ENCODE measurements at regions not wholly inside any gene's neighbourhood (a gene's known extent, or its start where the extent isn't known, plus 50 kb on each side); places are given as distances from the start of the nearest gene placed in this dataset.

- Mint-ChIP-seq H3K4me1 (ENCODE audit: unreplicated experiment) (no peaks in the 10 kb centered on the region), H3K27me3 (ENCODE audit: unreplicated experiment) (peaks cover 3% of the 10 kb centered on the region), H3K4me3 (ENCODE audit: unreplicated experiment) (no peak overlapping the region), H3K36me3 (ENCODE audit: low read depth, unreplicated experiment) (no peaks in the 10 kb centered on the region), H3K27ac (ENCODE audit: unreplicated experiment) (no peak overlapping the region), H3K9me3 (ENCODE audit: unreplicated experiment) (no peaks in the 10 kb centered on the region)
- DNase-seq (ENCODE audit: low spot score), result no peak
- TF ChIP-seq CTCF (IDR thresholded peaks at IDR 0.05; ENCODE audit: unreplicated experiment), result no peak
Measured at GRCh38 chr1:212500983-212501382, 68.3 kb downstream of the NENF start.

GRCh38 chr1:212503714-212504113 lies 71.0 kb downstream of the NENF start:
- no peak overlapping the region for H3K4me3 Mint-ChIP-seq (ENCODE audit: unreplicated experiment)
- peaks cover 3% of the 10 kb centered on the region for H3K27me3 Mint-ChIP-seq (ENCODE audit: unreplicated experiment)
- no peak overlapping the region for H3K27ac Mint-ChIP-seq (ENCODE audit: unreplicated experiment)
- no peaks in the 10 kb centered on the region for H3K4me1 Mint-ChIP-seq (ENCODE audit: unreplicated experiment)
- no peak for DNase-seq (ENCODE audit: low spot score)
- H3K9me3 Mint-ChIP-seq (ENCODE audit: unreplicated experiment), result no peaks in the 10 kb centered on the region
- TF ChIP-seq CTCF (IDR thresholded peaks at IDR 0.05; ENCODE audit: unreplicated experiment), result no peak
- no peaks in the 10 kb centered on the region for H3K36me3 Mint-ChIP-seq (ENCODE audit: low read depth, unreplicated experiment)

DNA sequence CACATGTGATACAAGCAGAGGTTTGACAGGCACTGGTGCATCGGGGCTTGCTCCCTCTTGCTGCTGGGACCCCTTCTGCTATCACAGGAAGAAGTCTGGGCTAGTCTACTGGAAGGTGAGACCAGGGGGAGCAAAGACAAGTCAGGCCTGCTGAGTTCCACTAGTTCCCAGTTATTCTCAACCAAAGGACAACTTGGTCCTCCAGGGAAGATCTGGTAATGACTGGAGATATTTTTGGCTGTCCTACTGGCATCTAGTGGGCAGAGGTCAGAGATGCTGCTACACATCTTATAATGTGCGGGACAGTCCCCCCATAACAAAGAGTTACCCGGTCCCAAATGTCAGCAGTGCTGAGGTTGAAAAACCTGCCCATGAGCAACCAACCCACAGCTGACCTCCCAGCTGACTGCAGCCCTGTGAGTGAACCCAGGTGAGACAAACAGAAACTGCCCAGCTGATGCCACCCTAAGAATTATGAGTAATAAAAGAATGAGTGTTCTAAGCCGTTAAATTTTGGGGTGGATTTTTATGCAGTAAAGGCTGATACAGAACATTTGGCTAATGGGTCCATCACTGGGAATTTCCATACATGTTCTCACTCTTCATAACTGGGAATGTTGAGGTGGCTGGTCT lies 71.6 kb downstream of the NENF start:
- DNase-seq (ENCODE audit: low spot score), result no peak
- Mint-ChIP-seq H3K27me3 (ENCODE audit: unreplicated experiment) (peaks cover 3% of the 10 kb centered on the region), H3K27ac (ENCODE audit: unreplicated experiment) (no peak overlapping the region), H3K4me3 (ENCODE audit: unreplicated experiment) (no peak overlapping the region), H3K36me3 (ENCODE audit: low read depth, unreplicated experiment) (no peaks in the 10 kb centered on the region), H3K9me3 (ENCODE audit: unreplicated experiment) (no peaks in the 10 kb centered on the region), H3K4me1 (ENCODE audit: unreplicated experiment) (no peaks in the 10 kb centered on the region)
- no peak for TF ChIP-seq CTCF (IDR thresholded peaks at IDR 0.05; ENCODE audit: unreplicated experiment)

DNA sequence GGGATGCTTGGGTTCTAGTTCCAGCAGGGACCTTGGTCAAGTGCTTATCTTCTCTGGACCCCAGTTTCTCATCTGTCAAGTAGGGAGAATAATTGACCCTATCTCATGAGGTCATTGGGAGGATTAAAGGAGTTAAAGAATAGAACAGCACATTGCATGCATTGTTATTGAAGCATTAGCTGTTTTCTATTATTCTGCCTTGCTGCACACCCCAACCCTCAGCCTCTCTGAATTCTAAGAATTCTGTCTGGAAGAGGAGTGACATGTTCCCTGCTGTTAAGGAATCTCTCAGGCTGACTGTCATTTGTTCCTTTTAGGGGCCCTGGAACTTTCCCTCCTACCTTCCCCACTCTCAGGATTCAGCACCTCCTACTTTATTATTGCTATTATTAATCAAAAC lies 73.9 kb downstream of the NENF start:
- Mint-ChIP-seq H3K36me3 (ENCODE audit: low read depth, unreplicated experiment) (no peaks in the 10 kb centered on the region), H3K27me3 (ENCODE audit: unreplicated experiment) (peaks cover 2% of the 10 kb centered on the region), H3K4me1 (ENCODE audit: unreplicated experiment) (no peaks in the 10 kb centered on the region), H3K27ac (ENCODE audit: unreplicated experiment) (no peak overlapping the region), H3K9me3 (ENCODE audit: unreplicated experiment) (no peaks in the 10 kb centered on the region), H3K4me3 (ENCODE audit: unreplicated experiment) (no peak overlapping the region)
- TF ChIP-seq CTCF (IDR thresholded peaks at IDR 0.05; ENCODE audit: unreplicated experiment), result no peak
- no peak for DNase-seq (ENCODE audit: low spot score)

- no peak overlapping the region for H3K27ac Mint-ChIP-seq (ENCODE audit: unreplicated experiment)
Measured at GRCh38 chr1:212507369-212507768, 74.6 kb downstream of the NENF start.

More at GRCh38 chr1:212507369-212507768, 74.6 kb downstream of the NENF start:
- peaks cover 2% of the 10 kb centered on the region for H3K27me3 Mint-ChIP-seq (ENCODE audit: unreplicated experiment)
- H3K4me1 Mint-ChIP-seq (ENCODE audit: unreplicated experiment), result no peaks in the 10 kb centered on the region
- no peak overlapping the region for H3K4me3 Mint-ChIP-seq (ENCODE audit: unreplicated experiment)
- H3K36me3 Mint-ChIP-seq (ENCODE audit: low read depth, unreplicated experiment), result no peaks in the 10 kb centered on the region
- DNase-seq (ENCODE audit: low spot score), result no peak
- no peak for TF ChIP-seq CTCF (IDR thresholded peaks at IDR 0.05; ENCODE audit: unreplicated experiment)
- H3K9me3 Mint-ChIP-seq (ENCODE audit: unreplicated experiment), result no peaks in the 10 kb centered on the region

Measured in endothelial cell (in vitro differentiated cells).